Left forelimb (tissue), 1 donor: ENCODE measurements at regions not wholly inside any gene's neighbourhood (a gene's known extent, or its start where the extent isn't known, plus 50 kb on each side); places are given as distances from the start of the nearest gene placed in this dataset.

Experiments used
- DNase-seq: peaks from one replicate; pipeline ENCODE4 v3.0.0-alpha.2; 2018; ENCODE audit warnings: low spot score

GRCh38 chr5:166963596-166963995, 1327.8 kb upstream of the WWC1 start:
- DNase-seq: no peak

GRCh38 chr5:166977911-166978422, 1313.5 kb upstream of the WWC1 start:
- peak; percentile 65 for DNase-seq

GRCh38 chr5:166979307-166979895, 1312.0 kb upstream of the WWC1 start:
- DNase-seq: no peak

GRCh38 chr5:166980666-166981065, 1310.8 kb upstream of the WWC1 start:
- no peak for DNase-seq

- DNase-seq: no peak
Measured at GRCh38 chr5:166982226-166982625, 1309.2 kb upstream of the WWC1 start.

- DNase-seq: no peak
Measured at GRCh38 chr5:166991601-166992000, 1299.8 kb upstream of the WWC1 start.

- DNase-seq: no peak
Measured at GRCh38 chr5:166992108-166992507, 1299.3 kb upstream of the WWC1 start.

GRCh38 chr5:166992874-166993722, 1298.3 kb upstream of the WWC1 start:
- no peak for DNase-seq

GRCh38 chr5:166994226-166994625, 1297.2 kb upstream of the WWC1 start:
- no peak for DNase-seq

GRCh38 chr5:167001246-167001645, 1290.2 kb upstream of the WWC1 start:
- no peak for DNase-seq

GRCh38 chr5:167008705-167009104, 1282.7 kb upstream of the WWC1 start:
- DNase-seq: no peak

GRCh38 chr5:167011196-167011595, 1280.2 kb upstream of the WWC1 start:
- DNase-seq: no peak

GRCh38 chr5:167012123-167013034, 1279.1 kb upstream of the WWC1 start:
- DNase-seq: no peak

GRCh38 chr5:167014401-167015056, 1276.9 kb upstream of the WWC1 start:
- no peak for DNase-seq

- DNase-seq: no peak
Measured at GRCh38 chr5:167020418-167020817, 1271.0 kb upstream of the WWC1 start.

GRCh38 chr5:167029488-167029887, 1262.0 kb upstream of the WWC1 start:
- no peak for DNase-seq

- no peak for DNase-seq
Measured at GRCh38 chr5:167030500-167031120, 1260.8 kb upstream of the WWC1 start.

- DNase-seq: no peak
Measured at GRCh38 chr5:167036585-167036984, 1254.9 kb upstream of the WWC1 start.

- DNase-seq: no peak
Measured at GRCh38 chr5:167049043-167049663, 1242.3 kb upstream of the WWC1 start.

GRCh38 chr5:167049771-167050567, 1241.5 kb upstream of the WWC1 start:
- DNase-seq: no peak
